Keratinocyte (primary cell): ENCODE measurements at regions not wholly inside any gene's neighbourhood (a gene's known extent, or its start where the extent isn't known, plus 50 kb on each side); places are given as distances from the start of the nearest gene placed in this dataset.

Experiments
- DNase-seq: peaks from one replicate; pipeline ENCODE4 v3.0.0-alpha.2; 2011; ENCODE audit warnings: low read depth, missing footprints, low spot score
- FAIRE-seq: peaks from 2 replicates; lab custom pipeline; 2011; peaks lifted over from hg19 to GRCh38; lab: Jason Lieb, UNC
- H2AFZ ChIP-seq: 2 replicates; pipeline ENCODE4 v1.6.0; 2012; ENCODE audit warnings: low read length, control low read depth, inconsistent platforms; ENCODE audit not compliant: control insufficient read depth
- H3K27ac ChIP-seq: 2 replicates; pipeline ENCODE4 v1.5.1; 2011; ENCODE audit warnings: low read length; ENCODE audit not compliant: control insufficient read depth, insufficient read depth
- H3K27me3 ChIP-seq: 3 replicates; pipeline ENCODE4 v1.6.0; 2011; ENCODE audit warnings: low read length; ENCODE audit not compliant: control insufficient read depth, insufficient read depth; ENCODE audit errors: extremely low read depth
- H3K36me3 ChIP-seq, 2 experiments: 2 replicates in 1 of 2; 3 replicates in 1 of 2; pipeline ENCODE4 v1.5.1; 2011; ENCODE audit warnings: low read length in 2 of 2, mild to moderate bottlenecking in 1 of 2; ENCODE audit not compliant: control insufficient read depth in 2 of 2, insufficient read depth in 2 of 2; ENCODE audit errors: extremely low read depth in 1 of 2
- H3K4me1 ChIP-seq: 3 replicates; pipeline ENCODE4 v1.5.1; 2011; ENCODE audit warnings: low read length; ENCODE audit not compliant: control insufficient read depth, insufficient read depth; ENCODE audit errors: extremely low read depth
- H3K4me2 ChIP-seq: 3 replicates; pipeline ENCODE4 v1.6.0; 2011; ENCODE audit warnings: low read depth, low read length; ENCODE audit not compliant: control insufficient read depth, insufficient read depth; ENCODE audit errors: extremely low read depth
- H3K4me3 ChIP-seq, 3 experiments: fragments of 200-600 bp in 1 of 3; sonication (generic) in 1 of 3; 2 replicates in 2 of 3; 3 replicates in 1 of 3; pipeline ENCODE4 v1.5.1; 2011 to 2016; ENCODE audit warnings: low read length in 3 of 3, mild to moderate bottlenecking in 3 of 3, control low read depth in 2 of 3, inconsistent platforms in 1 of 3, low read depth in 1 of 3, mixed read lengths in 1 of 3, mixed run types in 1 of 3, moderate library complexity in 1 of 3; ENCODE audit not compliant: control insufficient read depth in 2 of 3, insufficient read depth in 2 of 3; ENCODE audit errors: extremely low read depth in 1 of 3
- H3K79me2 ChIP-seq: 2 replicates; pipeline ENCODE4 v1.6.0; 2012; ENCODE audit warnings: low read length; ENCODE audit not compliant: control insufficient read depth, insufficient read depth
- H3K9ac ChIP-seq: 3 replicates; pipeline ENCODE4 v1.6.0; 2011; ENCODE audit warnings: low read length; ENCODE audit not compliant: control insufficient read depth, insufficient read depth; ENCODE audit errors: extremely low read depth
- H3K9me1 ChIP-seq: 3 replicates; pipeline ENCODE4 v1.6.0; 2011; ENCODE audit warnings: low read length; ENCODE audit not compliant: control insufficient read depth, insufficient read depth; ENCODE audit errors: extremely low read depth
- H3K9me3 ChIP-seq: 2 replicates; pipeline ENCODE4 v1.5.1; 2012; ENCODE audit warnings: low read depth, low read length; ENCODE audit not compliant: control insufficient read depth
- H4K20me1 ChIP-seq: 3 replicates; pipeline ENCODE4 v1.6.0; 2011; ENCODE audit warnings: low read length; ENCODE audit not compliant: control insufficient read depth, insufficient read depth; ENCODE audit errors: extremely low read depth
- CTCF ChIP-seq, 3 experiments: IDR thresholded peaks in 1 of 3; conservative IDR thresholded peaks in 1 of 3; optimal IDR thresholded peaks in 1 of 3; 2 replicates in 2 of 3; 3 replicates in 1 of 3; pipeline versions ENCODE3 to v1.5.1; 2011; ENCODE audit warnings: low read length in 3 of 3, mild to moderate bottlenecking in 3 of 3, moderate library complexity in 2 of 3, control low read depth in 1 of 3, inconsistent platforms in 1 of 3; ENCODE audit not compliant: insufficient read depth in 2 of 3; ENCODE audit errors: extremely low read depth in 1 of 3
- EZH2 ChIP-seq: IDR thresholded peaks from one replicate; pipeline ENCODE4 v1.6.1; 2012; ENCODE audit warnings: inconsistent platforms, mild to moderate bottlenecking, low read length, moderate library complexity
- dilution Hi-C: fragments of 300-500 bp; cut with MboI; formaldehyde crosslinking; loops from one replicate; pipeline ENCODE4 v1.7.0; 2020; ENCODE audit warnings: low sequenced_read_pairs; ENCODE audit not compliant: extremely low pct_ligation_motif_present

GRCh38 chr7:17697128-17697881, 243.0 kb downstream of the SNX13 start:
- DNase-seq (no peak), FAIRE-seq (no peak)
- Histone ChIP-seq H3K9me1 (no peaks in the 10 kb centered on the region), H4K20me1 (no peaks in the 10 kb centered on the region), H3K9me3 (peaks cover 11% of the 10 kb centered on the region), H3K4me1 (peaks cover 17% of the 10 kb centered on the region), H3K4me2 (no peak overlapping the region), H3K27me3 (no peaks in the 10 kb centered on the region), H3K79me2 (no peaks in the 10 kb centered on the region), H3K9ac (peak overlapping the region; percentile 59), H3K4me3 (no peak overlapping the region), H3K27ac (peak overlapping the region; percentile 90), H3K36me3 (no peaks in the 10 kb centered on the region), H2AFZ (no peak overlapping the region)
- dilution Hi-C loops = no loop called here
- TF ChIP-seq EZH2 (no peak), CTCF (optimal IDR thresholded peaks at IDR 0.05 in 1 of 3, IDR thresholded peaks at IDR 0.05 in 1 of 3, conservative IDR thresholded peaks at IDR 0.05 in 1 of 3; ENCODE audit: extremely low read depth in 1 of 3, insufficient read depth in 2 of 3, low read length in 3 of 3) (no peak)

- no peak for DNase-seq
- Histone ChIP-seq H3K9ac (no peak overlapping the region), H3K9me3 (peaks cover 11% of the 10 kb centered on the region), H4K20me1 (no peaks in the 10 kb centered on the region), H3K4me3 (no peak overlapping the region), H3K36me3 (no peaks in the 10 kb centered on the region), H3K27me3 (no peaks in the 10 kb centered on the region), H3K79me2 (no peaks in the 10 kb centered on the region), H3K27ac (no peak overlapping the region), H2AFZ (no peak overlapping the region), H3K4me2 (no peak overlapping the region), H3K4me1 (peaks cover 17% of the 10 kb centered on the region), H3K9me1 (no peaks in the 10 kb centered on the region)
- no peak for TF ChIP-seq CTCF (optimal IDR thresholded peaks at IDR 0.05 in 1 of 3, IDR thresholded peaks at IDR 0.05 in 1 of 3, conservative IDR thresholded peaks at IDR 0.05 in 1 of 3; ENCODE audit: extremely low read depth in 1 of 3, insufficient read depth in 2 of 3, low read length in 3 of 3)
- no peak for TF ChIP-seq EZH2
- dilution Hi-C loops = no loop called here
- FAIRE-seq = no peak
These were observed 240.6 kb downstream of the SNX13 start for GRCh38 chr7:17699696-17700095.
